GM12872 (cell line): ENCODE measurements at regions not wholly inside any gene's neighbourhood (a gene's known extent, or its start where the extent isn't known, plus 50 kb on each side); places are given as distances from the start of the nearest gene placed in this dataset.

Experiments used
- CTCF ChIP-seq: IDR thresholded peaks from 3 replicates; pipeline ENCODE4 v1.5.1; 2011; ENCODE audit warnings: low read depth, mild to moderate bottlenecking, low read length, moderate library complexity; ENCODE audit not compliant: insufficient read depth

- no peak for TF ChIP-seq CTCF
These were observed 418.3 kb downstream of the GPAM start for GRCh38 chr10:111765216-111765615.

- no peak for TF ChIP-seq CTCF
These were observed 417.1 kb downstream of the GPAM start for GRCh38 chr10:111766464-111766863.

DNA sequence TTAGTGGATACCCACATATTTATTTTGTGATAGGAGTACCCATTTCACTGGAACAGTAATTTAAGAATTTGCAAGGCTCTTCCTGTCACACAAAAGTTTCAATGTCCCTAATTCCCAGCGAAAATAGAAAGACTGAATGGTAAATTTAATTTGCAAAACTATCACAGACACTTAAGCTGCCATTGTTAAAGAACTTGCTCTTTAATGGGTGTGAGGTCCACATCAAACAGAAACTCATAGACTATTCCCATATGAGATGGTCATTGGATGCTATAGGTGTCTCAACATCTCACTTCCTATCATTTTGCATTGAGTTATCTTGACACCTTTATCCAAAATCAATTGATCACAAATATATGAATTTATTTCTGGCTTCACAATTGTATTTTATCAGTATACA is 415.9 kb downstream of the GPAM start:
- no peak for TF ChIP-seq CTCF

DNA sequence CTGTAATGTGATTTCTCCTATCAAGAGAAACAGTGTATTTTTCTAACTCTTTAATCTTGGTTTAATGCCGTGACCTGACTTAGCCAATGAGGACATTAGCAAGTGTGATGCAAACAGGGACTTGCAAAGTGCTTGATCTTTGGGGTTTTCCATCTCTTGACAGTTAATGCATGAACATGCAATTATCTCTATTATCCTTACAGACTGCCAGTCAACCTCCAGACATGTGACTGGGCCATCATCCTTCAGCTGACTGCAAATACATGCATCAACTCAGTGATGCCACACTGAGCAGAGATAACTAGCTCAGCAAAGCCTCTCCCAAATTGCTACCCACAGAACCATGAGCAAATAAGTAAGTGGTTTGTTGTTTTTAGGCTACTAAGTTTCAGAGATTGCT is 409.6 kb downstream of the GPAM start:
- TF ChIP-seq CTCF: no peak

DNA sequence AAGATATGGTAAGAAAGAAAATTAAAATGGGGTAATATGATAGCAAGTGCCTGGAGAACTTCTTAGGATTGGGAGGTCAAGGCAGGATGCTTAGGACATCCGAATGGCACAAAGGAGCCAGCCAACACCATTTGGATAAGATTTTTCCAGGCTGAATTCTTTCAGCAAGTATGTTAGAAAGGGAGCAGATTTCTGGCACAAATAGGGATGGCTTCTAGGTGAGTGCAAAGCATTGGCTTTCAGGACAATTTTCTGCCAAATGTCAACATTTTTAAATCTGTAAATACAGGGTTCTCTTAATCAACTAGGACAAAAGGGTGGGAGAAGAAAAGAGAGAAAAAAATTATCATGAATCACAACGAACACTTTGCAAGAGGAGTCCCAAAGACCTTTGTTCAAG is 409.1 kb downstream of the GPAM start:
- no peak for TF ChIP-seq CTCF

- no peak for TF ChIP-seq CTCF
These were observed 399.1 kb downstream of the GPAM start for GRCh38 chr10:111784436-111784835.

DNA sequence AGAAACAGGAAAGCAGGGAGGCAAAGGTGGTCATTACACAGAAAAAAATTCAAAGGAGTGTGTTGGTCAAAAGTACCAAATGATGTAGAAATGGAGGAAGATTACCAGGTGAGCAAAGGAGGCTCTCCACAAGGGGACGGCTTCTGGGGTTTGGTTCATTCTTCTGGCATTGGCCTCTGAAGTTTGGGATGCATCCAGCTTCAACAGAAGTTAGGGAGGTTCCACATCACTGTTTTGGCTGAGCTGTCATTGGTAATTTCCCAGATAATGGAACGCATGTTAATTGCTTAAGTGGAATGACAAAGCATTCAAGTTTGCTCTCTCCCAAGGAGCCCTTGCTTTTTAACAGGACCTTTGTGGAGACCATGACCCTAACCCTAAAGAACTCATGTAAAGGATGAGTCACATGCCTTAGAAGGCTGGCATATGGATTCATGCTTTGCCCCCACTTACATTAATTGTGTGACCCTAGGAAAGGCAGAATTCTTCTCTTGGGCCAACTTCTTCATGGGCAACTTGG is 398.6 kb downstream of the GPAM start:
- TF ChIP-seq CTCF: no peak

DNA sequence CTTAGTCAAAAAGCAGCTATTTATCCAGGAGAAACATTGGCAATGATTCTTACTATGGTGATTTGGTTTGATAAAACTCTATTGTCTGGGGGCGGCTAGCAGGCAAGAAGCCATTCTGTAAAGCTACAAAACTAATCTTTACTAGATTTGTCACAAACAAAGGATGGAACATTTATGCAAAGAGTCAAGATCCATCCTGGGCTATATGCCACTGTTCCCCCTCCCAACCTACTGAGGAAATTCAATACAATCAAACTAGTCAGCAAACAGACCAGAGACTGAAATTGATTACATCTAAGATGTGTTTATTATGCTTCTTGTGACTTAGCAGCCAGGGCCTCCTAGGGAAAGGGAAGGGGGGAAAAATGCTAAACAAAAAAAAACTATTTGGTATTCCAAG is 397.6 kb downstream of the GPAM start:
- no peak for TF ChIP-seq CTCF
